Calu3 (cell line): ENCODE measurements at regions not wholly inside any gene's neighbourhood (a gene's known extent, or its start where the extent isn't known, plus 50 kb on each side); places are given as distances from the start of the nearest gene placed in this dataset.

Experiments used
- BruUV-seq: library from RNA; stranded (reverse); fragments of 400-500 nt; replicated peaks from 2 replicates; lab custom pipeline; 2021; lab: Mats Ljungman, UMichigan
- CTCF ChIA-PET: fragments of 300-600 bp; sonication (Branson Sonifier 250); formaldehyde crosslinking; loops from one replicate; lab custom pipeline; 2022; ENCODE audit warnings: antibody characterized with exemption; lab: Charles Lee
- DNase-seq: peaks from one replicate; pipeline ENCODE4 v3.0.0; 2022
- H3K27ac Mint-ChIP-seq: one replicate; pipeline ENCODE4 v1.8.0; 2022; ENCODE audit warnings: mixed read lengths; ENCODE audit not compliant: unreplicated experiment
- H3K27me3 Mint-ChIP-seq: one replicate; pipeline ENCODE4 v1.8.0; 2022; ENCODE audit warnings: mixed read lengths; ENCODE audit not compliant: unreplicated experiment
- H3K36me3 Mint-ChIP-seq: one replicate; pipeline ENCODE4 v1.8.0; 2022; ENCODE audit warnings: mild to moderate bottlenecking, moderate library complexity, mixed read lengths; ENCODE audit not compliant: insufficient read depth, unreplicated experiment
- H3K4me1 Mint-ChIP-seq: one replicate; pipeline ENCODE4 v1.8.0; 2022; ENCODE audit warnings: mild to moderate bottlenecking, low read depth, mixed read lengths; ENCODE audit not compliant: unreplicated experiment
- H3K4me3 Mint-ChIP-seq: one replicate; pipeline ENCODE4 v1.8.0; 2022; ENCODE audit warnings: mild to moderate bottlenecking, low read depth, moderate library complexity, mixed read lengths; ENCODE audit not compliant: unreplicated experiment
- H3K9me3 Mint-ChIP-seq: one replicate; pipeline ENCODE4 v1.8.0; 2022; ENCODE audit warnings: low read depth, mixed read lengths; ENCODE audit not compliant: unreplicated experiment
- intact Hi-C: fragments of 100-400 bp; cut with micrococcal nuclease; formaldehyde crosslinking; loops from one replicate; pipeline ENCODE4 v1.10.0; 2022; ENCODE audit not compliant: unreplicated experiment
- TF ChIP-seq, protein P1 (sequence below): fragments of 200-600 bp; IDR thresholded peaks from one replicate; pipeline ENCODE4 v1.8.0; 2022; ENCODE audit warnings: antibody characterized with exemption; ENCODE audit not compliant: unreplicated experiment

DNA sequence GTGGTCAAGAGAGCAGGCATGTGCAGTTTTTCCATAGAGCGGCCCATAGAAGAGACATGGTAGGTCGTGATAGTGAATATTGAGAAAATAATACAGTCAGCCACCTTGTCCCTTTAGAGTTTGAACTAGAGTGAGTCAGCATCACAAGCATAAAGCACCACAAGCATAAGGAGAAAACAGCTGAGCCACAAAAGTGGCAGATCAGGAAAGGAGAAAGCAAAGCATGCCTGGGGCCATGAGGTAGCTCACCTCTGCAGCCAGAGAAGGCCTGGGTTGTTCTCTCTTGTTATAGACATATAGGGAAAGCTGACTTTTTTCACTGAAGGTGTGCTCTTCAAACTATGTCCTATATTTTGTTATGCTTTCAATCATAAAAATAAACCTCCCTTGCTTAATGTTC lies 879.0 kb downstream of the DSC3 start:
- BruUV-seq = no TSS peak
- TF ChIP-seq, protein P1, sequence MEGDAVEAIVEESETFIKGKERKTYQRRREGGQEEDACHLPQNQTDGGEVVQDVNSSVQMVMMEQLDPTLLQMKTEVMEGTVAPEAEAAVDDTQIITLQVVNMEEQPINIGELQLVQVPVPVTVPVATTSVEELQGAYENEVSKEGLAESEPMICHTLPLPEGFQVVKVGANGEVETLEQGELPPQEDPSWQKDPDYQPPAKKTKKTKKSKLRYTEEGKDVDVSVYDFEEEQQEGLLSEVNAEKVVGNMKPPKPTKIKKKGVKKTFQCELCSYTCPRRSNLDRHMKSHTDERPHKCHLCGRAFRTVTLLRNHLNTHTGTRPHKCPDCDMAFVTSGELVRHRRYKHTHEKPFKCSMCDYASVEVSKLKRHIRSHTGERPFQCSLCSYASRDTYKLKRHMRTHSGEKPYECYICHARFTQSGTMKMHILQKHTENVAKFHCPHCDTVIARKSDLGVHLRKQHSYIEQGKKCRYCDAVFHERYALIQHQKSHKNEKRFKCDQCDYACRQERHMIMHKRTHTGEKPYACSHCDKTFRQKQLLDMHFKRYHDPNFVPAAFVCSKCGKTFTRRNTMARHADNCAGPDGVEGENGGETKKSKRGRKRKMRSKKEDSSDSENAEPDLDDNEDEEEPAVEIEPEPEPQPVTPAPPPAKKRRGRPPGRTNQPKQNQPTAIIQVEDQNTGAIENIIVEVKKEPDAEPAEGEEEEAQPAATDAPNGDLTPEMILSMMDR = no peak
- intact Hi-C loops = no loop called here
- Mint-ChIP-seq H3K36me3 (no peaks in the 10 kb centered on the region), H3K4me3 (no peak overlapping the region), H3K4me1 (peaks cover 7% of the 10 kb centered on the region), H3K27me3 (no peaks in the 10 kb centered on the region), H3K9me3 (peaks cover 5% of the 10 kb centered on the region), H3K27ac (no peak overlapping the region)
- CTCF ChIA-PET = no interaction called here
- no peak for DNase-seq

DNA sequence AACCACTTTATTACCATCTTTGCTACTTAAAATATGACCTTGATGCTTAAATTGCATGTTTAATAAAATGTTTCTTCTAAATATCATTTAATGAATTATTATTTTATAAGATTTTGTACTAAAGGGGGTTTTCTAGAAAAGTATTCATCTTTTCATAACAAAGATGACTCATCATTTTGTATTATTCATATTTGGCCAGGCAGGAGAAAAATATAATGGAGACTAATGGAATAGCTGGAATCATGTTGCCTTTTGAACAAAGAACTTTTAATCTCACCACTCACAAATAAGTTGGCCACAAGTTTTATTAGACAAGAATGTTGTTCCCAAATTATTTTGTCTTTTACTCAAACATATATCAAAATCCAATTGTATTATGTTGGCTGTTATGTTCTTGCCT lies 882.4 kb downstream of the DSC3 start:
- no peaks in the 10 kb centered on the region for H3K27me3 Mint-ChIP-seq
- CTCF ChIA-PET = no interaction called here
- DNase-seq = no peak
- H3K9me3 Mint-ChIP-seq = peaks cover under 1% of the 10 kb centered on the region
- H3K4me1 Mint-ChIP-seq = peaks cover 7% of the 10 kb centered on the region
- no peaks in the 10 kb centered on the region for H3K36me3 Mint-ChIP-seq
- TF ChIP-seq, protein P1 = no peak
- H3K27ac Mint-ChIP-seq = no peak overlapping the region
- intact Hi-C loops = no loop called here
- H3K4me3 Mint-ChIP-seq = no peak overlapping the region
- no TSS peak for BruUV-seq

DNA sequence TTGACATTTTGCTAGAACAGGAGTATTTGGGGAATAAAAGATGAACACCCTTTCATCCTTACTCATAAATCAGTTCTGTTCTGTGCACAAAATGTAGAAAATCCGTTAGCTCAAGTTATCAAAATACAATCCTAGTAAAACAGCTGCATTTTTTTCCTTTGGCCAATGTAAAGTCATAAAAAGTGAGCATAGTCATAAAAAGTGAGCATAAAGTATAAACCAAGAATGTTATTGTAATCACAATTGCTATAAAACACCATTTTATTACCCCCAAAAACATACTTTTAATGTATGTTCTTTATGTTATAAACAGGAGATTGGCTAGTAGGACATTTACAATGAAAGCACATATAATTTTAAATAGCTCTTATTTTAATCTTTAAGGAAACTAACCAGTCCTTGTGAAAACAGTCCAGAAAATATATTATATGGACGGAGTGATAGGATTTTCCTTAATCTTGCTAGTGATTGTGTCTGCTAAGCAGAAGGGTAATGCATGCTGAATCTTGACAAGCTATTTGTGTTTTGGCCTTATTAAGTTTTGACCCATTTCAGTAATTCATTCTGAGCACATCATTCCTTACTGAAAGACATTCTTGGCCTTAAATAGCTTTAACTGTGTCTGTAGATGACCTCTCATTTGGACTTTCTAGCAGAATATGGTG lies 891.8 kb downstream of the DSC3 start:
- no peaks in the 10 kb centered on the region for H3K4me1 Mint-ChIP-seq
- CTCF ChIA-PET = no interaction called here

DNA sequence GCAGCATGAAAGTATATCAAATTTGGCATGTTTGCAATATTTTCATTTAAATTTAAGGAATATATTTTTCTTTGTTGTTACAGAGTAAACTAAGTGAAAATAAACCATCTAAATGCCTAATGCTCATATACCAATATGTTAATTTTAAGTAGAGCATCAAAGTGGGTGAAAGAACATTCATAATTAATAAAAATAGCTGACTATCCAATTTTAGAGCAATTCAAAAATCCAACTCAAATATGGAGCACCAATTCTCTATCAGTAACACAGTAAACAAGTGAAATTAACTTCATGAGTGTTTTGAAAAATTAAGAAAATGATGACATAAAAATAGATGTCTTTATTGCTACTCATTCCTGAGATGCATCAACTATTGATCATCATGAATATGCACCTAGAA lies 893.0 kb downstream of the DSC3 start:
- Mint-ChIP-seq H3K27ac (no peak overlapping the region), H3K9me3 (peaks cover 3% of the 10 kb centered on the region), H3K27me3 (no peaks in the 10 kb centered on the region), H3K36me3 (no peaks in the 10 kb centered on the region), H3K4me3 (no peak overlapping the region), H3K4me1 (no peaks in the 10 kb centered on the region)
- TF ChIP-seq, protein P1 = no peak
- CTCF ChIA-PET = no interaction called here
- intact Hi-C loops = no loop called here
- no TSS peak for BruUV-seq
- DNase-seq = no peak

More for the DNA sequence above, 891.8 kb downstream of the DSC3 start:
- Mint-ChIP-seq H3K27me3 (no peaks in the 10 kb centered on the region), H3K9me3 (no peaks in the 10 kb centered on the region), H3K4me3 (no peak overlapping the region), H3K27ac (no peak overlapping the region), H3K36me3 (no peaks in the 10 kb centered on the region)
- intact Hi-C loops = no loop called here
- DNase-seq = no peak
- BruUV-seq = no TSS peak
- TF ChIP-seq, protein P1 = no peak
